SU-DHL-6 (cell line): ENCODE measurements at regions not wholly inside any gene's neighbourhood (a gene's known extent, or its start where the extent isn't known, plus 50 kb on each side); places are given as distances from the start of the nearest gene placed in this dataset.

Experiments
- CTCF ChIP-seq: fragments of 200-600 bp; sonication (generic); IDR thresholded peaks from one replicate; pipeline ENCODE4 v1.5.1; 2017; ENCODE audit warnings: antibody characterized with exemption, mild to moderate bottlenecking, low read length, moderate library complexity; ENCODE audit not compliant: insufficient read depth, poor library complexity, severe bottlenecking
- EZH2phosphoT487 ChIP-seq: fragments of 200-600 bp; sonication (generic), shearing (Covaris generic); conservative IDR thresholded peaks from 2 replicates; pipeline ENCODE4 v1.6.1; 2018; ENCODE audit warnings: mild to moderate bottlenecking, antibody characterized with exemption, low read length, moderate library complexity, mixed read lengths

GRCh38 chr14:29042551-29042950 is 276.0 kb downstream of the FOXG1 start:
- no peak for TF ChIP-seq CTCF
- no peak for TF ChIP-seq EZH2phosphoT487
